ENCODE measurements at regions not wholly inside any gene's neighbourhood (a gene's known extent, or its start where the extent isn't known, plus 50 kb on each side); places are given as distances from the start of the nearest gene placed in this dataset.

GRCh38 chr12:124083708-124084107 lies 110.7 kb downstream of the ZNF664 start (continued):
- no peak for TF ChIP-seq HEYL (CRISPR knock-in tag; IDR thresholded peaks at IDR 0.05)
- TF ChIP-seq ZNF302 (CRISPR knock-in tag; IDR thresholded peaks at IDR 0.05): no peak
- TF ChIP-seq POLR2A (IDR thresholded peaks at IDR 0.05; ENCODE audit: low read length): no peak

- POLR2A ChIA-PET: no interaction called here
- Histone ChIP-seq H3K4me3 (no peak overlapping the region), H3K9me3 (no peaks in the 10 kb centered on the region), H3K4me1 (no peaks in the 10 kb centered on the region), H3K27ac (no peak overlapping the region), H3K4me2 (no peak overlapping the region)
- TF ChIP-seq CEBPB (IDR thresholded peaks at IDR 0.05) (no peak), CTCF (IDR thresholded peaks at IDR 0.05) (no peak), RARB (CRISPR knock-in tag; IDR thresholded peaks at IDR 0.05) (no peak), RFX5 (IDR thresholded peaks at IDR 0.05) (no peak), HOXA7 (CRISPR knock-in tag; IDR thresholded peaks at IDR 0.05) (no peak), HMGXB4 (CRISPR knock-in tag; IDR thresholded peaks at IDR 0.05; ENCODE audit: borderline replicate concordance) (no peak), NPAS2 (CRISPR knock-in tag; IDR thresholded peaks at IDR 0.05; ENCODE audit: borderline replicate concordance) (no peak), SMC3 (IDR thresholded peaks at IDR 0.05) (no peak), BCL3 (IDR thresholded peaks at IDR 0.05) (no peak), HES2 (IDR thresholded peaks at IDR 0.05) (no peak), HEYL (CRISPR knock-in tag; IDR thresholded peaks at IDR 0.05) (no peak)
- no peak for ATAC-seq
- 65% methylated on average over 17 of the region's 17 CpGs for WGBS (ENCODE audit: missing lambda C conversion rate)
- DNase-seq (ENCODE audit: low read depth in 1 of 2, low spot score in 1 of 2): no peak
- CTCF ChIA-PET: interaction anchor here (0.6 to 1.5 kb wide), 4 partner anchors 10 to 134 kb away, joined by 3 to 4 read pairs (median 3); no protein-coding TSS in a partner anchor
- FAIRE-seq: no peak
Measured at GRCh38 chr12:124085419-124086296, 112.6 kb downstream of the ZNF664 start.

GRCh38 chr12:124086299-124086898 lies 113.4 kb downstream of the ZNF664 start:
- ATAC-seq: no peak; a peak in 1 of 6 replicates
- Histone ChIP-seq H3K4me3 (no peak overlapping the region), H3K27ac (no peak overlapping the region), H3K4me1 (no peaks in the 10 kb centered on the region), H3K4me2 (no peak overlapping the region), H3K9me3 (no peaks in the 10 kb centered on the region)
- CTCF ChIA-PET: interaction anchor here (1.5 kb wide), 1 partner anchor 29 kb away, joined by 4 read pairs; no protein-coding TSS in a partner anchor
- TF ChIP-seq CEBPB (IDR thresholded peaks at IDR 0.05) (no peak), BHLHE40 (IDR thresholded peaks at IDR 0.05; ENCODE audit: low read depth, low read length) (no peak), HEYL (CRISPR knock-in tag; IDR thresholded peaks at IDR 0.05) (no peak), SREBF2 (IDR thresholded peaks at IDR 0.05) (no peak), ZSCAN20 (CRISPR knock-in tag; IDR thresholded peaks at IDR 0.05) (no peak), SMC3 (IDR thresholded peaks at IDR 0.05) (no peak), PBX3 (IDR thresholded peaks at IDR 0.05) (no peak), MAZ (IDR thresholded peaks at IDR 0.05; ENCODE audit: borderline replicate concordance, low read depth, low read length) (no peak), MYC (IDR thresholded peaks at IDR 0.05; ENCODE audit: borderline replicate concordance, low read length) (no peak), KDM1A (IDR thresholded peaks at IDR 0.05; ENCODE audit: low read depth) (no peak), MAX (IDR thresholded peaks at IDR 0.05) (no peak), RNF2 (IDR thresholded peaks at IDR 0.05; ENCODE audit: borderline replicate concordance, low read depth) (no peak), TP53 (CRISPR knock-in tag; IDR thresholded peaks at IDR 0.05) (no peak), CBX8 (IDR thresholded peaks at IDR 0.05) (no peak), TFCP2L1 (CRISPR knock-in tag; IDR thresholded peaks at IDR 0.05) (no peak), EHMT2 (IDR thresholded peaks at IDR 0.05; ENCODE audit: low read depth) (no peak)
- DNase-seq (ENCODE audit: low read depth in 1 of 2, low spot score in 1 of 2): no peak
- 69% methylated on average over 7 of the region's 7 CpGs for WGBS (ENCODE audit: missing lambda C conversion rate)
- POLR2A ChIA-PET: no interaction called here
- FAIRE-seq: no peak
